Transverse colon (tissue), 4 donors: ENCODE measurements at regions not wholly inside any gene's neighbourhood (a gene's known extent, or its start where the extent isn't known, plus 50 kb on each side); places are given as distances from the start of the nearest gene placed in this dataset.

ENCODE experiments used
- DNase-seq: peaks from one replicate; pipeline ENCODE4 v3.0.0-alpha.2; 2019
- H3K27ac ChIP-seq, 4 donors: fragments of 200-600 bp; sonication (generic); 2 replicates each; pipeline ENCODE4 v1.5.1; 2016 to 2018; ENCODE audit warnings: inconsistent platforms in 4 of 4
- H3K27me3 ChIP-seq: fragments of 200-600 bp; sonication (generic); 2 replicates; pipeline ENCODE4 v1.5.1; 2017; ENCODE audit warnings: inconsistent platforms
- H3K36me3 ChIP-seq, 4 donors: fragments of 200-600 bp; sonication (generic); 2 replicates each; pipeline ENCODE4 v1.5.1; 2017 to 2019; ENCODE audit warnings: inconsistent platforms in 4 of 4
- H3K4me1 ChIP-seq, 4 donors: fragments of 200-600 bp; sonication (generic); 2 replicates each; pipeline ENCODE4 v1.5.1; 2017 to 2020; ENCODE audit warnings: inconsistent platforms in 4 of 4
- H3K4me3 ChIP-seq, 4 donors: fragments of 200-600 bp; sonication (generic); 1 replicate in 1 of 4; 2 replicates in 3 of 4; pipeline versions ENCODE4 v1.5.1 to v1.6.1; 2017 to 2019; ENCODE audit warnings: inconsistent platforms in 4 of 4
- H3K9me3 ChIP-seq, 2 donors: fragments of 200-600 bp; sonication (generic); 2 replicates each; pipeline ENCODE4 v1.5.1; 2017 to 2019; ENCODE audit warnings: inconsistent platforms in 2 of 2
- CTCF ChIP-seq, 5 experiments: fragments of 200-600 bp in 3 of 5; fragments of 450-650 bp in 2 of 5; sonication (generic) in 3 of 5; IDR thresholded peaks; 1 replicate in 2 of 5; 2 replicates in 3 of 5; pipeline ENCODE4 v1.5.1; 2016 to 2017; ENCODE audit warnings: antibody characterized with exemption in 5 of 5, inconsistent platforms in 3 of 5, mild to moderate bottlenecking in 2 of 5, moderate library complexity in 1 of 5
- EP300 ChIP-seq: sonication (generic); formaldehyde crosslinking; IDR thresholded peaks from one replicate; pipeline ENCODE4 v1.6.1; 2017; ENCODE audit warnings: antibody characterized with exemption, low read depth
- POLR2A ChIP-seq: fragments of 450-650 bp; IDR thresholded peaks from one replicate; pipeline ENCODE4 v1.6.1; 2016; ENCODE audit warnings: antibody characterized with exemption, mild to moderate bottlenecking, moderate library complexity
- POLR2AphosphoS5 ChIP-seq, 3 donors: sonication (generic); formaldehyde crosslinking; IDR thresholded peaks; one replicate each; pipeline ENCODE4 v1.6.1; 2016; ENCODE audit warnings: antibody characterized with exemption in 3 of 3
- WGBS, 2 donors: methylation state at CpG; one replicate each; pipeline ENCODE4 v1.1.5; 2018; ENCODE audit warnings: low coverage in 1 of 2; 5-methylcytosine and 5-hydroxymethylcytosine counted together
- in situ Hi-C, 4 donors: fragments of 200-750 bp; cut with MboI; loops; one replicate each; pipeline versions ENCODE4 v1.15.0 to v1.15.1; 2017; ENCODE audit warnings: low sequenced_read_pairs in 3 of 4, low pct_ligation_motif_present in 1 of 4, low pct_unique_long_range_greater_than_20kb in 1 of 4
- intact Hi-C: fragments of 100-400 bp; cut with DNase I; formaldehyde crosslinking; loops from one replicate; pipeline ENCODE4 v1.15.1; 2023; ENCODE audit warnings: low total_unique reads

GRCh38 chr14:29273513-29273912, 506.9 kb downstream of the FOXG1 start:
- in situ Hi-C loops = no loop called here
- 76 to 95% methylated on average over 1 of the region's 1 CpG for WGBS, 2 donors
- intact Hi-C loops = no loop called here
- no peaks in the 10 kb centered on the region for H3K9me3 ChIP-seq
- no peaks in the 10 kb centered on the region for H3K4me1 ChIP-seq
- DNase-seq = no peak
- H3K36me3 ChIP-seq = no peaks in the 10 kb centered on the region
- no peak overlapping the region for H3K4me3 ChIP-seq
- TF ChIP-seq EP300 = no peak
- no peak for TF ChIP-seq CTCF (IDR thresholded peaks at IDR 0.05)
- TF ChIP-seq POLR2A = no peak
- no peak overlapping the region for H3K27ac ChIP-seq
- no peaks in the 10 kb centered on the region for H3K27me3 ChIP-seq

- H3K27ac ChIP-seq = no peak overlapping the region
- no peaks in the 10 kb centered on the region for H3K9me3 ChIP-seq
- intact Hi-C loops = no loop called here
- TF ChIP-seq CTCF (IDR thresholded peaks at IDR 0.05) (no peak), POLR2A (no peak), POLR2AphosphoS5 (IDR thresholded peaks at IDR 0.05) (no peak), EP300 (no peak)
- no peaks in the 10 kb centered on the region for H3K36me3 ChIP-seq
- H3K27me3 ChIP-seq = no peaks in the 10 kb centered on the region
- 49 to 66% methylated on average over 10 of the region's 10 CpGs for WGBS, 2 donors
- H3K4me1 ChIP-seq = no peaks in the 10 kb centered on the region
- no peak overlapping the region for H3K4me3 ChIP-seq
- no peak for DNase-seq
- in situ Hi-C loops = no loop called here
Observed at GRCh38 chr14:29274890-29275596, 508.5 kb downstream of the FOXG1 start.

GRCh38 chr14:29278301-29279263, 512.0 kb downstream of the FOXG1 start:
- H3K27me3 ChIP-seq = no peaks in the 10 kb centered on the region
- intact Hi-C loops = no loop called here
- no peak for DNase-seq
- H3K4me3 ChIP-seq = no peak overlapping the region
- no peak overlapping the region for H3K27ac ChIP-seq
- no peak for TF ChIP-seq CTCF (IDR thresholded peaks at IDR 0.05)
- no peak for TF ChIP-seq POLR2AphosphoS5 (IDR thresholded peaks at IDR 0.05)
- TF ChIP-seq POLR2A = no peak
- TF ChIP-seq EP300 = no peak
- in situ Hi-C loops = no loop called here
- H3K36me3 ChIP-seq = no peaks in the 10 kb centered on the region
- whole genome bisulfite sequencing, 2 donors = 60 to 65% methylated on average over 1 of the region's 1 CpG
- H3K9me3 ChIP-seq = no peaks in the 10 kb centered on the region
- no peaks in the 10 kb centered on the region for H3K4me1 ChIP-seq

GRCh38 chr14:29282169-29282568, 515.6 kb downstream of the FOXG1 start:
- Histone ChIP-seq H3K36me3 (no peaks in the 10 kb centered on the region), H3K9me3 (no peaks in the 10 kb centered on the region), H3K27me3 (no peaks in the 10 kb centered on the region), H3K27ac (no peak overlapping the region), H3K4me1 (no peaks in the 10 kb centered on the region), H3K4me3 (no peak overlapping the region)
- no peak for DNase-seq
- intact Hi-C loops (no loop called here), in situ Hi-C loops (no loop called here)
- TF ChIP-seq CTCF (IDR thresholded peaks at IDR 0.05) = no peak
- 33 to 48% methylated on average over 1 of the region's 1 CpG for WGBS, 2 donors
